Fibroblast of lung (primary cell): ENCODE measurements at regions not wholly inside any gene's neighbourhood (a gene's known extent, or its start where the extent isn't known, plus 50 kb on each side); places are given as distances from the start of the nearest gene placed in this dataset.

ENCODE experiments used
- DNase-seq, 2 donors: peaks; one replicate each; pipeline versions ENCODE4 v3.0.0 to v3.0.0-alpha.2; 2010; ENCODE audit warnings: low read depth in 2 of 2
- H2AFZ ChIP-seq: 2 replicates; pipeline ENCODE4 v1.5.1; 2012; ENCODE audit warnings: low read length, control low read depth, inconsistent platforms
- H3K27ac ChIP-seq: 2 replicates; pipeline ENCODE4 v1.5.1; 2011; ENCODE audit warnings: low read length, control low read depth; ENCODE audit not compliant: insufficient read depth
- H3K27me3 ChIP-seq: 2 replicates; pipeline ENCODE4 v1.5.1; 2011; ENCODE audit warnings: mild to moderate bottlenecking, low read length; ENCODE audit not compliant: control insufficient read depth, insufficient read depth
- H3K36me3 ChIP-seq: 2 replicates; pipeline ENCODE4 v1.5.1; 2011; ENCODE audit warnings: low read length; ENCODE audit not compliant: control insufficient read depth, insufficient read depth
- H3K4me1 ChIP-seq: 2 replicates; pipeline ENCODE4 v1.5.1; 2011; ENCODE audit warnings: low read length; ENCODE audit not compliant: control insufficient read depth, insufficient read depth; ENCODE audit errors: extremely low read depth
- H3K4me2 ChIP-seq: 2 replicates; pipeline ENCODE4 v1.5.1; 2011; ENCODE audit warnings: low read length, control low read depth; ENCODE audit not compliant: insufficient read depth; ENCODE audit errors: extremely low read depth
- H3K4me3 ChIP-seq, 4 experiments: fragments of 200-600 bp in 1 of 4; sonication (generic) in 1 of 4; replicated peaks in 1 of 4; 2 replicates each; pipeline ENCODE4 v1.5.1; 2011 to 2016; ENCODE audit warnings: low read length in 4 of 4, low read depth in 3 of 4, mild to moderate bottlenecking in 3 of 4, control low read depth in 2 of 4, inconsistent platforms in 1 of 4, mixed read lengths in 1 of 4; ENCODE audit not compliant: insufficient read depth in 1 of 4; ENCODE audit errors: control extremely low read depth in 1 of 4
- H3K79me2 ChIP-seq: 2 replicates; pipeline ENCODE4 v1.5.1; 2012; ENCODE audit warnings: mild to moderate bottlenecking, low read length, inconsistent platforms; ENCODE audit not compliant: control insufficient read depth, insufficient read depth
- H3K9ac ChIP-seq: 2 replicates; pipeline ENCODE4 v1.5.1; 2011; ENCODE audit warnings: mild to moderate bottlenecking, low read length, control low read depth; ENCODE audit not compliant: insufficient read depth
- H3K9me3 ChIP-seq: 2 replicates; pipeline ENCODE4 v1.5.1; 2012; ENCODE audit warnings: low read depth, low read length; ENCODE audit not compliant: control insufficient read depth, insufficient read depth
- H4K20me1 ChIP-seq: 2 replicates; pipeline ENCODE4 v1.5.1; 2011; ENCODE audit warnings: low read length; ENCODE audit not compliant: control insufficient read depth, insufficient read depth; ENCODE audit errors: extremely low read depth
- EZH2 ChIP-seq: IDR thresholded peaks from 2 replicates; pipeline ENCODE4 v1.5.1; 2012; ENCODE audit warnings: low read length, control low read depth, mild to moderate bottlenecking; ENCODE audit errors: missing control alignments
- TF ChIP-seq, protein P1 (sequence below), 2 donors: IDR thresholded peaks in 1 of 2; conservative IDR thresholded peaks in 1 of 2; 1 replicate in 1 of 2; 2 replicates in 1 of 2; pipeline ENCODE4 v1.5.1; 2011 to 2012; ENCODE audit warnings: low read length in 2 of 2, control low read depth in 1 of 2, inconsistent platforms in 1 of 2, low read depth in 1 of 2, mild to moderate bottlenecking in 1 of 2

DNA sequence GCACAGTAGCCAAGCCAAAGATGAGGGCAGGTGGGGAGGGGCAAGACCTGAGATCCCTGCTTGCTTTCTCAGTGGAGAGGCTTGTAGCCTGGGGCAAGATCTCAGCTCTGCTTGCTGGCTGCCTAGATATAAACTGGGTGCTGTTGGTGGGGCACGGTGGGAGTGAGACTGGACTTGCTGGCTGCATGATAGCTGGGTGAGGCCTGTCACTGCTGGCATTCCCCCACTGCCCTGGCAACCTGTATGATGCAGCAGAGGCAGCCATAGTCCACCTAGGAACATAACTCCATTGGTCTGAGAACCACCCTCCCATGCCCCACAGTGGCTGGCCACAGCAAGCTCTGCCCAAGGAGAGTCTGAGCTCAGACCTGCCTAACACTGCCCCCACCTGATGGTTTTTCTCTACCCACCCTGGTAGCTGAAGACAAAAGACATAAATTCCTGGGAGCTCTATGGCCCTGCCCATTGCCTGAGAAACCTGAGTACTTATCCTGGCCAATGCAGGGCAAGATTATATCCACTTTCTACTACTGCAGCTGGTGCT is 261.9 kb upstream of the DEPDC1 start:
- Histone ChIP-seq H3K4me3 (no peak overlapping the region), H3K9ac (no peak overlapping the region), H2AFZ (no peak overlapping the region), H3K79me2 (no peaks in the 10 kb centered on the region), H3K4me1 (no peaks in the 10 kb centered on the region), H3K27ac (no peak overlapping the region), H3K36me3 (no peaks in the 10 kb centered on the region), H3K27me3 (no peaks in the 10 kb centered on the region), H3K9me3 (no peaks in the 10 kb centered on the region), H3K4me2 (no peak overlapping the region), H4K20me1 (no peaks in the 10 kb centered on the region)
- no peak for TF ChIP-seq EZH2
- TF ChIP-seq, protein P1, sequence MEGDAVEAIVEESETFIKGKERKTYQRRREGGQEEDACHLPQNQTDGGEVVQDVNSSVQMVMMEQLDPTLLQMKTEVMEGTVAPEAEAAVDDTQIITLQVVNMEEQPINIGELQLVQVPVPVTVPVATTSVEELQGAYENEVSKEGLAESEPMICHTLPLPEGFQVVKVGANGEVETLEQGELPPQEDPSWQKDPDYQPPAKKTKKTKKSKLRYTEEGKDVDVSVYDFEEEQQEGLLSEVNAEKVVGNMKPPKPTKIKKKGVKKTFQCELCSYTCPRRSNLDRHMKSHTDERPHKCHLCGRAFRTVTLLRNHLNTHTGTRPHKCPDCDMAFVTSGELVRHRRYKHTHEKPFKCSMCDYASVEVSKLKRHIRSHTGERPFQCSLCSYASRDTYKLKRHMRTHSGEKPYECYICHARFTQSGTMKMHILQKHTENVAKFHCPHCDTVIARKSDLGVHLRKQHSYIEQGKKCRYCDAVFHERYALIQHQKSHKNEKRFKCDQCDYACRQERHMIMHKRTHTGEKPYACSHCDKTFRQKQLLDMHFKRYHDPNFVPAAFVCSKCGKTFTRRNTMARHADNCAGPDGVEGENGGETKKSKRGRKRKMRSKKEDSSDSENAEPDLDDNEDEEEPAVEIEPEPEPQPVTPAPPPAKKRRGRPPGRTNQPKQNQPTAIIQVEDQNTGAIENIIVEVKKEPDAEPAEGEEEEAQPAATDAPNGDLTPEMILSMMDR (conservative IDR thresholded peaks at IDR 0.05 in 1 of 2, IDR thresholded peaks at IDR 0.05 in 1 of 2; ENCODE audit: low read depth in 1 of 2, low read length in 2 of 2) = no peak
- no peak for DNase-seq

DNA sequence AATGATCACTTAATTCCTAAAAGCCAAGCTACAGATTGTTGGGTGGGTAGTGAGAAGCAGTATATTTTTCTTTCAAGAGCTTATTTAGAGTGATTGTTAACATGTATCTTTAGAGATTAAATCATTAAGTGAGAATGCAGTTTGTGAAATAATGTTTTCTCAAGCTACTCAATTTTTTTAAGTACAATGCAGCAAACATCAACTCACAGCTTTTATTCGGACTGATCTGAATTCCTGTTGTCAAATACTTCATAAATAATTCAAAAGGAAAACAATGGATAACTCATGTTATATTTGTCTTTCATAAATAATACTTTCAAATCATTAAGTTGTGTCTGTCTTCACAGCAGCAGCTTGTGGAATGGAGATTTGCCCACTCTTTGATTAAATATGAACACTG is 271.1 kb upstream of the DEPDC1 start:
- TF ChIP-seq, protein P1 (conservative IDR thresholded peaks at IDR 0.05 in 1 of 2, IDR thresholded peaks at IDR 0.05 in 1 of 2; ENCODE audit: low read depth in 1 of 2, low read length in 2 of 2) = no peak
- no peaks in the 10 kb centered on the region for H3K4me1 ChIP-seq
- no peaks in the 10 kb centered on the region for H3K27me3 ChIP-seq
- no peak for DNase-seq
- no peak overlapping the region for H2AFZ ChIP-seq
- no peak overlapping the region for H3K27ac ChIP-seq
- H3K4me3 ChIP-seq = no peak overlapping the region
- no peaks in the 10 kb centered on the region for H3K36me3 ChIP-seq
- no peaks in the 10 kb centered on the region for H4K20me1 ChIP-seq
- H3K9ac ChIP-seq = no peak overlapping the region
- no peaks in the 10 kb centered on the region for H3K79me2 ChIP-seq
- no peaks in the 10 kb centered on the region for H3K9me3 ChIP-seq
- H3K4me2 ChIP-seq = no peak overlapping the region

DNA sequence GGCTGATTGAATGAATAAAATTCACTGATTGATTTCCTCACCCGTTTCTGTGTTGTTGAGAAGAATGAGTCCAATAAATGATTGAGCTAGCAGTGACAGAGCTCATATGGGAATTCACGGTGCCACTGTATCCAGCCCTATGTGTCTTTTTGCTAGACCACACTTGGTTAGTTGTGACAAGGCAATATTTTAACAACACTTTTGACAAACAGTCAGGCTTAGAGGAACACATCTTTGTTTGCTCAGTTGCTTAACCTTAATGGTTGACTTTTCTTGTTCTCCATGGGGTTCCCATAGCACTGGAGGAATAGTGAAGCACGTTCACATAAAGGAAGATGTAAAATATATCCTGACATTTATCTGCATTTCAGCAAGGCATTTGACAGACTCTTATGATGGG is 273.9 kb upstream of the DEPDC1 start:
- H3K79me2 ChIP-seq = no peaks in the 10 kb centered on the region
- no peak overlapping the region for H3K27ac ChIP-seq
- no peak overlapping the region for H2AFZ ChIP-seq
- H3K9ac ChIP-seq = no peak overlapping the region
- H3K9me3 ChIP-seq = no peaks in the 10 kb centered on the region
- DNase-seq = no peak
- no peak for TF ChIP-seq EZH2
- TF ChIP-seq, protein P1 (conservative IDR thresholded peaks at IDR 0.05 in 1 of 2, IDR thresholded peaks at IDR 0.05 in 1 of 2; ENCODE audit: low read depth in 1 of 2, low read length in 2 of 2) = no peak
- no peaks in the 10 kb centered on the region for H3K27me3 ChIP-seq
- H3K4me1 ChIP-seq = no peaks in the 10 kb centered on the region
- H3K4me3 ChIP-seq = no peak overlapping the region
- H4K20me1 ChIP-seq = no peaks in the 10 kb centered on the region
- no peak overlapping the region for H3K4me2 ChIP-seq
- no peaks in the 10 kb centered on the region for H3K36me3 ChIP-seq
